GM12878 (cell line): ENCODE measurements at regions not wholly inside any gene's neighbourhood (a gene's known extent, or its start where the extent isn't known, plus 50 kb on each side); places are given as distances from the start of the nearest gene placed in this dataset.

ENCODE experiments used
- ATAC-seq: fragments of 200-7000 bp; cut with Tn5 transposase; 3 replicates; pipeline ENCODE4 v1.9.1; 2020; ENCODE audit warnings: mild to moderate bottlenecking, moderate library complexity
- BruUV-seq: library from RNA; stranded (reverse); fragments of 400-500 nt; replicated peaks from 2 replicates; lab custom pipeline; 2021; lab: Mats Ljungman, UMichigan
- CTCF ChIA-PET: fragments of 300-600 bp; sonication (Branson Sonifier 250); formaldehyde crosslinking; extraction: SDS; loops from one replicate; lab custom pipeline; 2021; ENCODE audit warnings: inconsistent platforms; lab: Yijun Ruan, JAX
- POLR2A ChIA-PET: fragments of 350-600 bp; formaldehyde crosslinking; extraction: SDS; loops from one replicate; lab custom pipeline; 2021; ENCODE audit warnings: inconsistent platforms; lab: Charles Lee
- RAD21 ChIA-PET: fragments of 300-600 bp; sonication (Branson Sonifier 250); formaldehyde crosslinking; loops from one replicate; lab custom pipeline; 2023; ENCODE audit warnings: antibody characterized with exemption; ENCODE audit not compliant: unreplicated experiment; lab: Charles Lee
- SMC1A ChIA-PET: fragments of 300-600 bp; sonication (Branson Sonifier 250); formaldehyde crosslinking; loops from one replicate; lab custom pipeline; 2023; ENCODE audit not compliant: unreplicated experiment, uncharacterized antibody; lab: Charles Lee
- DNase-seq: peaks from one replicate; pipeline ENCODE4 v3.0.0-alpha.2; 2011; ENCODE audit warnings: low read depth, low spot score
- FAIRE-seq: peaks from 3 replicates; lab custom pipeline; 2011; peaks lifted over from hg19 to GRCh38; lab: Jason Lieb, UNC
- H2AFZ ChIP-seq: 2 replicates; pipeline ENCODE4 v1.6.0; 2011; ENCODE audit warnings: low read depth, low read length, control low read depth; ENCODE audit not compliant: control insufficient read depth
- H3K27ac ChIP-seq: 2 replicates; pipeline ENCODE4 v1.5.1; 2011; ENCODE audit warnings: control low read depth; ENCODE audit not compliant: control insufficient read depth, insufficient read depth
- H3K27me3 ChIP-seq, 2 experiments: replicated peaks in 1 of 2; 2 replicates each; pipeline versions ENCODE4 v1.6.0 to v1.6.1; 2011; ENCODE audit warnings: low read length in 1 of 2; ENCODE audit not compliant: control insufficient read depth in 2 of 2, insufficient read depth in 2 of 2
- H3K36me3 ChIP-seq, 2 experiments: 2 replicates each; pipeline ENCODE4 v1.5.1; 2011; ENCODE audit warnings: low read length in 1 of 2; ENCODE audit not compliant: control insufficient read depth in 2 of 2, insufficient read depth in 2 of 2
- H3K4me1 ChIP-seq: 2 replicates; pipeline ENCODE4 v1.6.1; 2011; ENCODE audit warnings: mild to moderate bottlenecking, low read length, moderate library complexity, mixed read lengths; ENCODE audit not compliant: control insufficient read depth, insufficient read depth
- H3K4me2 ChIP-seq: 2 replicates; pipeline ENCODE4 v1.6.0; 2011; ENCODE audit warnings: control low read depth; ENCODE audit not compliant: control insufficient read depth, insufficient read depth
- H3K4me3 ChIP-seq: fragments of 200-600 bp; sonication (generic); 2 replicates; pipeline ENCODE4 v1.5.1; 2016
- H3K79me2 ChIP-seq: 2 replicates; pipeline ENCODE4 v1.6.0; 2011; ENCODE audit warnings: low read length; ENCODE audit not compliant: control insufficient read depth, insufficient read depth
- H3K9ac ChIP-seq: 2 replicates; pipeline ENCODE4 v1.8.0; 2011; ENCODE audit warnings: low read length, control low read depth, mixed read lengths; ENCODE audit not compliant: control insufficient read depth, insufficient read depth
- H3K9me3 ChIP-seq: replicated peaks from 3 replicates; pipeline ENCODE4 v1.5.1; 2011; ENCODE audit warnings: mild to moderate bottlenecking, low read length; ENCODE audit not compliant: control insufficient read depth, insufficient read depth
- H4K20me1 ChIP-seq: 2 replicates; pipeline ENCODE4 v1.6.0; 2011; ENCODE audit not compliant: control insufficient read depth, insufficient read depth
- BRCA1 ChIP-seq: IDR thresholded peaks from 2 replicates; pipeline ENCODE4 v1.6.1; 2011; ENCODE audit warnings: low read depth, low read length, improper control_type of control experiment
- CEBPB ChIP-seq, 2 experiments: fragments of 150-350 bp in 1 of 2; IDR thresholded peaks; 2 replicates each; pipeline ENCODE4 v1.6.1; 2012 to 2014; ENCODE audit warnings: low read depth in 2 of 2, low read length in 2 of 2, borderline replicate concordance in 1 of 2, inconsistent platforms in 1 of 2
- RELA ChIP-seq: fragments of 450-650 bp; IDR thresholded peaks from 2 replicates; pipeline ENCODE4 v1.8.0; 2014; ENCODE audit warnings: borderline replicate concordance; ENCODE audit not compliant: partially characterized antibody
- SIN3A ChIP-seq: IDR thresholded peaks from 2 replicates; pipeline ENCODE4 v1.6.1; 2012; ENCODE audit warnings: low read depth, low read length, improper control_type of control experiment
- SMAD1 ChIP-seq: fragments of 450-650 bp; IDR thresholded peaks from 2 replicates; pipeline ENCODE4 v1.6.1; 2018; ENCODE audit warnings: mild to moderate bottlenecking, low read depth; ENCODE audit not compliant: partially characterized antibody
- SUPT20H ChIP-seq: IDR thresholded peaks from 2 replicates; pipeline ENCODE4 v1.6.1; 2011; ENCODE audit warnings: low read depth, mild to moderate bottlenecking, low read length, moderate library complexity, borderline replicate concordance; ENCODE audit not compliant: control insufficient read depth
- ZBTB40 ChIP-seq: fragments of 450-650 bp; IDR thresholded peaks from 2 replicates; pipeline ENCODE4 v1.6.1; 2016; ENCODE audit warnings: mild to moderate bottlenecking, moderate library complexity, borderline replicate concordance
- ZNF207 ChIP-seq: fragments of 450-650 bp; IDR thresholded peaks from 2 replicates; pipeline ENCODE4 v1.6.1; 2014; ENCODE audit warnings: antibody characterized with exemption, mild to moderate bottlenecking, borderline replicate concordance
- ZSCAN29 ChIP-seq: fragments of 450-650 bp; IDR thresholded peaks from 2 replicates; pipeline ENCODE4 v1.6.1; 2017; ENCODE audit warnings: mild to moderate bottlenecking, moderate library complexity
- WGBS: methylation state at CpG from one replicate; pipeline ENCODE4 v1.1.6; 2016; ENCODE audit warnings: low lambda C conversion rate; ENCODE audit not compliant: insufficient replicate concordance, insufficient coverage; ENCODE audit errors: missing lambda C conversion rate; 5-methylcytosine and 5-hydroxymethylcytosine counted together
- in situ Hi-C: fragments of 300-500 bp; cut with MboI; formaldehyde crosslinking; loops from 9 replicates; pipeline ENCODE4 v1.14.3; 2018; ENCODE audit warnings: mixed read lengths
- intact Hi-C: fragments of 100-400 bp; cut with micrococcal nuclease; formaldehyde crosslinking; loops from one replicate; pipeline ENCODE4 v1.14.2; 2022; ENCODE audit not compliant: unreplicated experiment
- TF ChIP-seq, protein P1 (sequence below): fragments of 450-650 bp; IDR thresholded peaks from 2 replicates; pipeline ENCODE4 v1.6.1; 2018; ENCODE audit warnings: mild to moderate bottlenecking, low read depth, moderate library complexity; ENCODE audit not compliant: partially characterized antibody

GRCh38 chr7:26988836-26989374 is 106.9 kb downstream of the HOXA1 start (continued):
- TF ChIP-seq ZBTB40 (no peak), SMAD1 (no peak), SUPT20H (no peak)

- 33% methylated on average over 3 of the region's 3 CpGs for WGBS
- H3K4me2 ChIP-seq: no peak overlapping the region
- no peak overlapping the region for H3K4me3 ChIP-seq
- H3K27me3 ChIP-seq: no peaks in the 10 kb centered on the region; a peak in 2 of 4 replicates
- ChIA-PET POLR2A (no interaction called here), SMC1A (no interaction called here)
- intact Hi-C loops: no loop called here
- DNase-seq (no peak), FAIRE-seq (no peak)
- no peak overlapping the region for H3K9ac ChIP-seq
- TF ChIP-seq RELA (no peak), ZNF207 (no peak), ZSCAN29 (no peak), CEBPB (IDR thresholded peaks at IDR 0.05; ENCODE audit: borderline replicate concordance in 1 of 2, low read depth in 2 of 2, low read length in 2 of 2) (no peak), SIN3A (no peak), BRCA1 (no peak)
- TF ChIP-seq, protein P1, sequence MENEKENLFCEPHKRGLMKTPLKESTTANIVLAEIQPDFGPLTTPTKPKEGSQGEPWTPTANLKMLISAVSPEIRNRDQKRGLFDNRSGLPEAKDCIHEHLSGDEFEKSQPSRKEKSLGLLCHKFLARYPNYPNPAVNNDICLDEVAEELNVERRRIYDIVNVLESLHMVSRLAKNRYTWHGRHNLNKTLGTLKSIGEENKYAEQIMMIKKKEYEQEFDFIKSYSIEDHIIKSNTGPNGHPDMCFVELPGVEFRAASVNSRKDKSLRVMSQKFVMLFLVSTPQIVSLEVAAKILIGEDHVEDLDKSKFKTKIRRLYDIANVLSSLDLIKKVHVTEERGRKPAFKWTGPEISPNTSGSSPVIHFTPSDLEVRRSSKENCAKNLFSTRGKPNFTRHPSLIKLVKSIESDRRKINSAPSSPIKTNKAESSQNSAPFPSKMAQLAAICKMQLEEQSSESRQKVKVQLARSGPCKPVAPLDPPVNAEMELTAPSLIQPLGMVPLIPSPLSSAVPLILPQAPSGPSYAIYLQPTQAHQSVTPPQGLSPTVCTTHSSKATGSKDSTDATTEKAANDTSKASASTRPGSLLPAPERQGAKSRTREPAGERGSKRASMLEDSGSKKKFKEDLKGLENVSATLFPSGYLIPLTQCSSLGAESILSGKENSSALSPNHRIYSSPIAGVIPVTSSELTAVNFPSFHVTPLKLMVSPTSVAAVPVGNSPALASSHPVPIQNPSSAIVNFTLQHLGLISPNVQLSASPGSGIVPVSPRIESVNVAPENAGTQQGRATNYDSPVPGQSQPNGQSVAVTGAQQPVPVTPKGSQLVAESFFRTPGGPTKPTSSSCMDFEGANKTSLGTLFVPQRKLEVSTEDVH: no peak
- TF ChIP-seq, all 136 proteins: peak for 0
- RAD21 ChIA-PET: no interaction called here
- Histone ChIP-seq H3K4me1 (no peaks in the 10 kb centered on the region), H3K9me3 (no peaks in the 10 kb centered on the region), H4K20me1 (no peaks in the 10 kb centered on the region), H3K79me2 (no peaks in the 10 kb centered on the region), H3K36me3 (no peaks in the 10 kb centered on the region), H2AFZ (no peak overlapping the region), H3K27ac (no peak overlapping the region)
- in situ Hi-C loops: no loop called here
- CTCF ChIA-PET: interaction anchor here (1.6 kb wide), 1 partner anchor 305 kb away, joined by 3 read pairs; no protein-coding TSS in a partner anchor
- ATAC-seq: no peak
- no TSS peak for BruUV-seq
Measured at GRCh38 chr7:26987338-26987737, 108.5 kb downstream of the HOXA1 start.
